Aorta (tissue), 5 donors: ENCODE measurements at regions not wholly inside any gene's neighbourhood (a gene's known extent, or its start where the extent isn't known, plus 50 kb on each side); places are given as distances from the start of the nearest gene placed in this dataset.

Experiments
- ATAC-seq: fragments of 200-7000 bp; cut with Tn5 transposase; one replicate; pipeline ENCODE4 v1.9.1; 2022; ENCODE audit warnings: moderate library complexity; ENCODE audit not compliant: low FRiP score
- DNase-seq, 2 donors: peaks; one replicate each; pipeline ENCODE4 v3.0.0-alpha.2; 2020
- H3K27ac ChIP-seq, 2 donors: one replicate each; pipeline ENCODE4 v1.5.1; 2013; ENCODE audit warnings: low read length in 2 of 2, mild to moderate bottlenecking in 2 of 2, moderate library complexity in 2 of 2, control low read depth in 1 of 2, inconsistent platforms in 1 of 2, low read depth in 1 of 2
- H3K27me3 ChIP-seq, 2 donors: one replicate each; pipeline ENCODE4 v1.6.1; 2013; ENCODE audit warnings: control low read depth in 1 of 2, low read length in 1 of 2, mild to moderate bottlenecking in 1 of 2, moderate library complexity in 1 of 2; ENCODE audit not compliant: insufficient read depth in 2 of 2, control insufficient read depth in 1 of 2
- H3K36me3 ChIP-seq, 2 donors: one replicate each; pipeline ENCODE4 v1.6.1; 2013; ENCODE audit warnings: control low read depth in 1 of 2, low read length in 1 of 2, mild to moderate bottlenecking in 1 of 2; ENCODE audit not compliant: insufficient read depth in 2 of 2, control insufficient read depth in 1 of 2
- H3K4me1 ChIP-seq, 2 donors: one replicate each; pipeline ENCODE4 v1.6.1; 2013; ENCODE audit warnings: low read length in 2 of 2, control low read depth in 1 of 2, mild to moderate bottlenecking in 1 of 2, moderate library complexity in 1 of 2; ENCODE audit not compliant: insufficient read depth in 2 of 2, control insufficient read depth in 1 of 2
- H3K4me3 ChIP-seq, 2 donors: one replicate each; pipeline ENCODE4 v1.5.1; 2013; ENCODE audit warnings: low read length in 2 of 2, control low read depth in 1 of 2, mild to moderate bottlenecking in 1 of 2
- H3K9me3 ChIP-seq: one replicate; pipeline ENCODE4 v1.6.1; 2013; ENCODE audit warnings: mild to moderate bottlenecking, low read length; ENCODE audit not compliant: control insufficient read depth
- WGBS, 2 donors: extraction: QIAGEN DNeasy Blood & Tissue Kit; methylation state at CpG; one replicate each; pipeline ENCODE4 v1.1.7; 2013; 5-methylcytosine and 5-hydroxymethylcytosine counted together
- intact Hi-C, 2 donors: fragments of 100-400 bp; cut with DNase I; formaldehyde crosslinking; loops; one replicate each; pipeline versions ENCODE4 v1.14.2 to v1.15.0; 2022
- donor health status: healthy with polysubstance abuse.
- donor health status: Bipolar disorder and iron deficiency.
- donor health status: DM: no; HTN: no; CAD: no.
- donor health status: DM: no; HTN: no; CAD: no.
- donor health status: DM: yes; HTN: yes; CAD: no.

DNA sequence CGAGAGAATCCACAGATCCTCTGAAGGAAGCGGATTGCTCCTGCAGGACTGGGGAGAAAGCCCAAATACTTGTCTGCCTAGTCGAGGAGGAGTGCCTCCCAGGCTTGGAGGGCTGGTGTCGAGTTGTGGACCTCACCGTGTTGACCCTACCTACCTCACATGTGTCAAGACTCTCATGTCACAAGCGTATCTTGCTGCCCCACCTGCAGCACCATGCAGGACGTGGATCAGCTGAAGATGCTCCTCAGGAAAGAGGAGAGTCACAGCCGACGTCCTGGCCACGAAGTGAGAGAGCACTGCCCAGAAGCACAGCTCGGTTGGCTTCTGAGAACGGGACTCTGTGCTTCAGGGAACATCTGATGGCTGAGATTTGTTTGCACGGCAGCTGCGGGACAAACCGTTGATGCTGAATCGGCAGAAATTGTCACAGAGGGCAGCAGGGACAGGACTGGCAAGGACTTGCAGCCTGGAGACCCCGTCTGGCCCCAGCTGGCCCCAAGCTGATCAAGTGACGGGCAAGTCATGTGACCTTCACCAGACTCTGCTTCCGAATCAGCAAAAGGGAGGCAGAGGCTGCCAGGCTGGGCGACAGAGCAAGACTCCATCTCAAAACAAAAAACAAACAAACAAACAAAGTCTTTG lies 119.1 kb upstream of the ITGA1 start:
- WGBS, 2 donors = 88 to 92% methylated on average over 20 of the region's 20 CpGs
- intact Hi-C loops = loop anchor here (10.0 kb wide), 2 partner anchors 256 to 436 kb away; partner anchors contain the start of gene MOCS2 (in 1 of the 2)
- ATAC-seq = no peak
- peak in 1 of 2 donors; percentile 62 for DNase-seq
- Histone ChIP-seq H3K4me3 (no peak overlapping the region), H3K36me3 (no peaks in the 10 kb centered on the region), H3K4me1 (no peaks in the 10 kb centered on the region), H3K9me3 (no peaks in the 10 kb centered on the region), H3K27me3 (no peaks in the 10 kb centered on the region), H3K27ac (no peak overlapping the region)

DNA sequence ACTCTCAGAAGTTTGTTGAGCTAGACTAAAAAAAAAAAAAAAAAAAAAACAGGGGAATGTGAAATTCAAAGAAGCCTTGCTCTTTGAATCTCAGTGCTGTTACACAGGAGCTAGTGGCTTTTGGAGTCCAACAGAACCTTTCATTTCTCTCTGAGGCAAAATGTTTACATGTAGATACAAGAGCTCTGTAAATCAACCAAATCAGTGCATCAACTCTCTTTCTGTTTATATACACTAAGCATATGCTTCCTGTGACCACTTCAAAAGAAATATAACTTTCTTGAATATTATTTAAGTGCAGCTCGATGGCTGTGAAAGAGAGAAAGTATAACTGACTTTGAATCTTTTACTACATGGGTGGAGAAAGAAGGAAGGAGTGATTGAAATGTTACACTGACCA lies 115.3 kb upstream of the ITGA1 start:
- DNase-seq (no peak), ATAC-seq (no peak)
- Histone ChIP-seq H3K27me3 (no peaks in the 10 kb centered on the region), H3K4me3 (no peak overlapping the region), H3K4me1 (no peaks in the 10 kb centered on the region), H3K9me3 (no peaks in the 10 kb centered on the region), H3K36me3 (no peaks in the 10 kb centered on the region), H3K27ac (no peak overlapping the region)
- WGBS, 2 donors = 14 to 33% methylated on average over 1 of the region's 1 CpG
- intact Hi-C loops = no loop called here

DNA sequence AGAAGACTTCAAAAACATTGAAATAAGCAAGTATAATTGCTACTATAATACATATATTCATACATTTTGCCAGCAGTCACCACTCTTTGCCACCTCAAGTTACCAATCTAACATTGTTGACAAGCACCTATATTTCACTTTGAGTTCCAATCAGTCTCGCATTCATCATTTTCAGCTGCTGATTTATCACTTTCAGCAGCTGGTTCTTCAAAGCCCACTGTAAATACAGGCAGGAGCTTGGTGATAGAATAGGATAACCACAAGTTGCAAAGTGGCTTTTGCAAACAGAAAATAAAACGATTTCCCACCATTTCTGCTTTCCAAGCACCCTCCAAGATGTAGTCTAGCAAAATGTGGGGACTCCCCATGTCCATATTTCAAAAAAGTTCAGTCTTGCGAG lies 114.2 kb upstream of the ITGA1 start:
- WGBS, 2 donors = 51% methylated on average over 3 of the region's 3 CpGs
- ATAC-seq = no peak
- no peaks in the 10 kb centered on the region for H3K36me3 ChIP-seq
- no peaks in the 10 kb centered on the region for H3K27me3 ChIP-seq
- no peaks in the 10 kb centered on the region for H3K4me1 ChIP-seq
- intact Hi-C loops = no loop called here
- no peaks in the 10 kb centered on the region for H3K9me3 ChIP-seq
- H3K4me3 ChIP-seq = no peak overlapping the region
- DNase-seq = no peak
- H3K27ac ChIP-seq = no peak overlapping the region

DNA sequence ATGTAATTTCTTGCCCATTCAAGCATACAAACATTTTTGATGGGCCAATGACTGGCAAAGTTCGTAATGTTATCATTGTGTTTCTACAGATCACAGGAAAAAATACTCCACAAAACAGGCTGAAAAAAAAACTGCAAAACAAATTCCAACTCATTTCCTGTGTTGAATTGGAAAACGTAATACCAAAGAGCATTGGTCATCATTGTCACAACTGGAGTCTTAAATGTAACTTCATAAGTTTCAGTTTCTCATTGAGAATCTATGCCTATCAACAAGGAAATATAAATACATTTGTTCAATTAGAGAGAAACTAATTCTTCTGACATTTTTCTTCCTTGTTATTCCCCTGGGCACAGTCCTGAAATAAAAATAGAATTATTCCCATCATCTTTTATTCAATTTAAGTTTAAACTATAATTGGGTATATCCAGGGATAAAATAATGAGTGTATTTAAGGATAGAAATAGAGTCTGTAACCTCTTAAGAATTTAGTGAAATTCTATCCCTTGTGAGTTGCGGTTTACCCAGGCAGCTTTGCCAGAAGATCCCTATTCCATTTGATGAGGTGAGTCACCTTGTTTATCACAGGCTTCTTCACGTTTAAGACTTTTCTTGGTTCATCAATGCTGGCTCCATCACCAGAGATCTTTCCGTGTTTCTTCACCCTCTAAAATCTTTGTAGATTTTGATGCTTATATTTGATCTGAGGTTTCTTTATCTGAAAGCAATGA lies 112.7 kb upstream of the ITGA1 start:
- Histone ChIP-seq H3K36me3 (no peaks in the 10 kb centered on the region), H3K27me3 (no peaks in the 10 kb centered on the region), H3K4me3 (no peak overlapping the region), H3K9me3 (no peaks in the 10 kb centered on the region), H3K27ac (no peak overlapping the region), H3K4me1 (no peaks in the 10 kb centered on the region)
- intact Hi-C loops = no loop called here
- no peak for ATAC-seq
- DNase-seq = no peak
- 59 to 65% methylated on average over 5 of the region's 5 CpGs for WGBS, 2 donors

DNA sequence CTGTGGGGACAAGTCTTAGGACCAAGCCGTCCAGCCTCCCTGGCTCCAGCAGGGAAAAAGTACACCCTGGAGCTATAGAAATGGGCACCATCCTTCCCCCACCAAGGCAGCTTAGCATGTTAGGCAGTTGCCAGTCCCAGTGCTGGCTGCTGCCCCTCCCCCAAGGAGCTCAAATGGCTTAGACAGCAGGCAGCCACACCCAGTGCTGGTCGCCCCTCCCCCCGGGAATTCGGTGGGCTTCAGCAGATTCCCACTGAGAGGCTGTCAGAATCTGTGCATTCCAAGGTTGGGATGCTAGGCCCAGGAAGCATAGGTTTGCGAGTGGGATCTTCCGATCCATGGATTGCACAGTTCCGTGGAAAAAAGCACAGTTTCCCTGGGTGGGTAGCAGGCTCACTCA lies 105.2 kb upstream of the ITGA1 start:
- intact Hi-C loops = no loop called here
- Histone ChIP-seq H3K27ac (no peak overlapping the region), H3K4me3 (no peak overlapping the region), H3K36me3 (no peaks in the 10 kb centered on the region), H3K27me3 (no peaks in the 10 kb centered on the region), H3K4me1 (no peaks in the 10 kb centered on the region), H3K9me3 (no peaks in the 10 kb centered on the region)
- WGBS, 2 donors = 74 to 77% methylated on average over 7 of the region's 7 CpGs
- no peak for DNase-seq
- no peak for ATAC-seq

DNA sequence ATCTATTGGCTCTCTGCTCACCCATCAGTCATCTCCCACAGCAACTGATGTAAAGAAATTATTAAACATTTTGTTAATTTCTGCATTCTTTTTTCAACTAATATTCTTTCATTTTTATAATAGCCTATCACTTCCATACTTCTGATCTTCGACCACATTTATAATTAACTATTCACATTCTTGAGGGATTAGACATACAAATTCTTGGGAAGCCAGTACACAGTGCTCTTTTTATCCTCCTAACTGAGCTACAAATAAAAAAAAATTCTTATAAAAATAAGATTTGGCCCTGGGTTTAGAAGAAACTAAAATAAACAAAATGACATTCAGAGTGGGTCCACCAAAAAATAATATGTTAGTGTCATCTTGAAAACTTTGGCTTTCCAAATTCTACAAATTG lies 103.7 kb upstream of the ITGA1 start:
- Histone ChIP-seq H3K36me3 (no peaks in the 10 kb centered on the region), H3K27ac (no peak overlapping the region), H3K4me1 (no peaks in the 10 kb centered on the region), H3K4me3 (no peak overlapping the region), H3K27me3 (no peaks in the 10 kb centered on the region), H3K9me3 (no peaks in the 10 kb centered on the region)
- intact Hi-C loops = no loop called here
- ATAC-seq (no peak), DNase-seq (no peak)
- 10 to 13% methylated on average over 1 of the region's 1 CpG for WGBS, 2 donors

DNA sequence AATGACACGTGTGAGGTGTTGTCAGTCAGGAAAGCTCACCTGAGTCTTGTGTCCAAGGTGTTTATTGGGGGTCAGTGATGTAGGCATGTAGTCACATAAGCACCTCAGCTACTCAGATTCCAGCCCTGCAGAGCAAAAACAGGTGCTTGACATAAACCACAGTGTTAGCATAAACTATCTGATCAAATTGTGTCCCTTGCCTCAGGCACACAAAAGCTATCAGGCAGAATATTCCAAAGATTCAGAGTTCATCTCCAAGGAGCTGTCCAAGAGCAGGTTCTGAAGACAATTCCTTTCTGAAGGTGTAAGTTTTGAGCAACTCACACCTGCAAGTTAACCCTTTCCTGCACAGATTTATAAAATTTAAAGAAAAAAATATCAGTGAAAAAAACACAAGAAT lies 102.2 kb upstream of the ITGA1 start:
- no peaks in the 10 kb centered on the region for H3K4me1 ChIP-seq
- intact Hi-C loops = no loop called here
- DNase-seq (no peak), ATAC-seq (no peak)
- no peaks in the 10 kb centered on the region for H3K9me3 ChIP-seq
- no peak overlapping the region for H3K27ac ChIP-seq
- no peaks in the 10 kb centered on the region for H3K27me3 ChIP-seq
- H3K4me3 ChIP-seq = no peak overlapping the region
- 59 to 68% methylated on average over 1 of the region's 1 CpG for WGBS, 2 donors
- no peaks in the 10 kb centered on the region for H3K36me3 ChIP-seq

DNA sequence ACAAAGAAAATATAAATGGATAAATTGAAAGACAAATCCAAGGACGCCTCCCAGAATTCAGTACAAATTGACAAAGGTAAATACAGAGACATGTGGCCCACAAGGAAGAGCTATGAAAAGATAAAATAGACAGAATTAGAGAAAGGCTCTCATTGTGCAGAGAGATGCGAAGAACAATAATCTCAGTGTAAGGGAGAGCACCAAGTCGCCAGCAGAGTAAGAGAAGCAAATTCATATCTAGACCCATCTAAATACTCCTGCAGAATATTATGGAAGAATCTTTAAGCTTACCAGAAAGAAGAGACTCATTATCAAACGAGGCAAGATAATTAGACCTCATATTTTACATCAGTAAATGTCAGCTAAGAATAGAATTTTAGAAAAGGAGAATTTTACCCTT lies 101.7 kb upstream of the ITGA1 start:
- no peaks in the 10 kb centered on the region for H3K9me3 ChIP-seq
- DNase-seq (no peak), ATAC-seq (no peak)
- no peak overlapping the region for H3K27ac ChIP-seq
- WGBS, 2 donors = 88 to 89% methylated on average over 4 of the region's 4 CpGs
- intact Hi-C loops = no loop called here
- H3K4me1 ChIP-seq = no peaks in the 10 kb centered on the region
- no peak overlapping the region for H3K4me3 ChIP-seq
- no peaks in the 10 kb centered on the region for H3K36me3 ChIP-seq
- no peaks in the 10 kb centered on the region for H3K27me3 ChIP-seq

DNA sequence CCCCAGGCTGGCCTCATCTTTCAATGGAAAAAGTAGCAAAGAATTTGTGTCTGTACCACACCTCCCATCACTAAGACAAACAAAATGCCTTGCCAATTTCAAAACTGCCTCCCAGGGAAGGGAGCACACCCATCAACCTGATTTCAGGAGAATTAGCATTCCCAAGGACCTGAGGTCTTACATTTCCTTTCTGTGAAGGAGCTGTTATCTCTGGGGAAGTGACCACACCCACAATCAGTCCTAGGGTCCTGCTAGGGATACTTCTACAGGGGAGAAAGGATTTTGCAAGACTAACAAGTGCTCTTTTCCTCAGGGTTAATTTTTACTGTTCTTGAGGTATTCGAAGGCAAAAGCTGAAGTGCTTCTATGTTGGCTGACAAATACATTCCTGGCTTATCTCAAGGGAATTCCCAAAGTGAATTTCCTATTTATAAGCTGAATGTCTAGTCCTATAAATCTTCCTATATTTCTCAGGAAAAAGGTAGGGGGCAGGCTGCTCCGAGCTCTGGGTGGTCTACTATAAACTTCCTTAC lies 97.4 kb upstream of the ITGA1 start:
- ATAC-seq (no peak), DNase-seq (no peak)
- intact Hi-C loops = loop anchor here (5.0 kb wide), 2 partner anchors 97 to 227 kb away; partner anchors contain the start of genes ITGA1 (in 1 of the 2) and PELO (in 1 of the 2)
- no peaks in the 10 kb centered on the region for H3K9me3 ChIP-seq
- H3K4me3 ChIP-seq = no peak overlapping the region
- H3K36me3 ChIP-seq = no peaks in the 10 kb centered on the region
- peaks cover 0 to 4% of the 10 kb centered on the region in 2 donors for H3K4me1 ChIP-seq
- H3K27me3 ChIP-seq = no peaks in the 10 kb centered on the region
- H3K27ac ChIP-seq = no peak overlapping the region
- 10 to 14% methylated on average over 2 of the region's 2 CpGs for WGBS, 2 donors
